ENCODE measurements at regions not wholly inside any gene's neighbourhood (a gene's known extent, or its start where the extent isn't known, plus 50 kb on each side); places are given as distances from the start of the nearest gene placed in this dataset.
A peak's percentile ranks its signal among the peaks of the same experiment; 100 is the strongest.
"Not testable (repeated sequence)": the region's sequence is repeated elsewhere in the genome, so short reads cannot be mapped to it uniquely, and the experiment has no call there.

DNA sequence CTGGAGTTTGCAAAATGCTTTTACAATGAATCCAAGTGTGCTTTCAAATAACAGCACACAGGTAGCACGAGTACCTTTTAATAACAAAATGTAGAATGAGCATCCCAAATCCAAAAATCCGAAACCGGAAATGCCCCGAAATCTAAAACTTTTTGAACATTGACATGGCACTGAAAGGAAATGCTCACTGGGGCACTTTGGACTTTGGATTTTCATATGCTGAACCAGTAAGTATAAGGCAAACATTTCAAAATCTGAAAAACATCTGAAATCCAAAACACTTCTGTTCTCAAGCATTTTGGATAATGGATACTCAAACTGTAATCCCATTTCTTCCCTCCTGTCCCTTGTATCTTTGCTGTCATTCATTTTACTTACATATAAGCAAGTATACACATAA is 50.1 kb downstream of the GCNT4 start:
- DNase-seq (ENCODE audit: low read depth) = no peak

DNA sequence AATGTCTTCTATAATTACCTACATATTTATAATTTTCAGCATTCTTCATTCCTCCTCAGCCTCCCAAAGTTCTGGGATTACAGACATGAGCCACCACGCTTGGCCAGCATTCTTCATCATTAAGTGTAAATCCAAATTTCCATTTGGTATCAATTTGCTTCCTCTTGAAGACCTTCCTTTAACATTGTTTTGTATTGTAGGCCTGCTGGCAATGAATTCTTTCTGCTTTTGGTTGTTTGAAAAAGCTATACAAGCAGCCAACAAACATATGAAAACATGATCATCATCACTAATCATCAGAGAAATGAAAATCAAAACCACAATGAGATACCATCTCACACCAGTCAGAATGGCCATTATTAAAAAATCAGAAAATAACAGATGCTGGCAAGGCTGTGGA is 56.4 kb downstream of the GCNT4 start:
- DNase-seq (ENCODE audit: low read depth) = no peak

- no peak for DNase-seq (ENCODE audit: low read depth)
Observed at GRCh38 chr5:74994826-74995225, 57.5 kb downstream of the GCNT4 start.

DNA sequence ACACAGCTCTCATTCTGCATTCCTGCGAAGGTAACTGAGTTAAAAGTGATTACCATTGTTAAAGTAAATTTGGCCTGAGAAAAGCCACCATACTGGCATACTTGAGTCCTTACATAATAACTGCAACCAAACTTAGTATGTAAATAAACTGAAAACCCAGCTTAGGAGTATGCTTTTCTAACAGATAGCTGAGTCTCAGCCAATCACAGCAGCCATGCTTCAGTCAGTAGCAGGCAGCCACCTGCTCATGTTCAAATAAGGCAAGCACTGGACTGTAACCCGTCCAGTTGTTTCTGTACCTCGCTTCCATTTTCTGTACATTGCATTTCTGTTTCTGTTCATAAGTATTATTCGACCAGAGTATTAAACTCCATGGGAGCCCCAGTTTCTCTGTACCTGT is 58.6 kb downstream of the GCNT4 start:
- DNase-seq (ENCODE audit: low read depth) = no peak

DNA sequence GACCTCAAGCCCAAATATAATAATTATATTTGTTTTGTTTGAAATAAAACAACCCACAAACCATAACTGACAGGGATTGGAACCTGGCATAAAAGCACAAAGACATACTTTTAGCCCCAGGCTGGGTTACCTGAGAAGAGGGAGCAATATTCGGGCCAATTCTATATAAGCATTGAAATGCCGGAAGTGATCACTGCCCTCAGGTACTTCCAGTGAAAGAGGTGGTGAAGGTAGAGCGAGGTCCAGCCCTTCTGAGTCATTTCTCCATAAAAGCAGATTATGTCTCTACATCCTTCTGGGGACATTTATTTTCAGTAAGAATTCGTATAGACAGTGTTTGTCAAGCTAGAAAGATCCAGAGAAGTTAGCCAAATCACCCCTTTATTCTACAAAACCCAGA is 59.6 kb downstream of the GCNT4 start:
- no peak for DNase-seq (ENCODE audit: low read depth)

DNA sequence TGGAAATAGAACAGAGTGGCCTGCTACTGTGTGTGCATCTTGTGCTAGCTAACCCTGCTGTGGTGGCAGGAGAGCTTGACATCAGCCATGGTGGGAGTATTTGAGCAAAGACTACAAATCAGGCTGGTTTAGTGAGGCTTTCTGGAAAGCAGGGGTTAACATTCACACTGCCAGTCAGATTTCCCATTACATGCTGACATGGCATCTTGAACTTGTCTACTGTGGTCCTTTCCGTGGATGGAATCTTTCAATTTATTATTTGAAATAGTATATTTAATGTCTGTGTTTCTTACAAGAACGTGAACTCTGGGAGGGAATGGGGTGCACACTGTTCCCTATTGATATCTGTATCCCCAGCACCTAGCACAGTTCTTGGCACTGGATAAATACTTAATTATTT is 60.8 kb downstream of the GCNT4 start:
- no peak for DNase-seq (ENCODE audit: low read depth)

GRCh38 chr5:74990194-74990593 is 62.2 kb downstream of the GCNT4 start:
- no peak for DNase-seq (ENCODE audit: low read depth)

GRCh38 chr5:74988273-74988983 is 63.9 kb downstream of the GCNT4 start:
- DNase-seq (ENCODE audit: low read depth) = no peak

DNA sequence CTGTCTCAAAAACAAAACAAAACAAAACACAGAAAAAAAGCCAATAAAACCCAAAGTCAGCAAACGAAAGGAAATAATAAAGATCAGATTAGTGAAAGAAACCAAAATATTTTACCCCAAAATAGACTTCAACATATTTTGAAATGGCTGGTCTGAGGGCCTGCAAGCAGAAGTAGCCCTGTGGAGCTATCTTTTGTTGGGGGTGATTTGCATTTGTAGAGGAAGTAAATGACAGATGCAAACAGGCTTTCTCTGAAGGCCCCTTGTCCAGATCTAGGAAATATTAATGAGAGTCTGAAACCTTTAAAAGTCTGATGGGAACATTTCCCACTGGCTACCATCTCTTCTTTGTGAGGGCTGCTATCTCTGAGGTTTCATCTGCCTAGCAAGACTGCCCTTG is 74.0 kb downstream of the GCNT4 start:
- no peak for DNase-seq (ENCODE audit: low read depth)

DNA sequence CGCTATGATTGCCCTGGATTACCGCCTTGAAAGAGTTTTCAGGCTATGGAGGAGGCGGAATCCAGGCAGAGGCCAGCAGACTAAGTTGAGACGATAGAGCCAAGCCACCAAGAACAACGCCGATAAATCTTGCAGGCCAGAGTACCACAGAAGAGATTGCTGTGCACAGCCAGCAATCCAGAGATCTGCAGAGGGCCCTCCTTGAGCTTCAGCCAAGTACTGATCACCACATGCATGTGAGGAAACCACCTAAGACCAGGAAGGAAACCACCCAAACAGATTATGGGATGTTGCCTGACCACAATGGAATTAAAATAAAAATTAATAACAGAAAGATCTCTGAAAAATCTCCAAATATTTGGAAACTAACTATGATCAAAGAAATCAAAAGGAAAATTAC is 74.9 kb downstream of the GCNT4 start:
- peak; percentile 22 for DNase-seq (ENCODE audit: low read depth)

GRCh38 chr5:74976651-74977050 is 75.7 kb downstream of the GCNT4 start:
- no peak for DNase-seq (ENCODE audit: low read depth)

DNA sequence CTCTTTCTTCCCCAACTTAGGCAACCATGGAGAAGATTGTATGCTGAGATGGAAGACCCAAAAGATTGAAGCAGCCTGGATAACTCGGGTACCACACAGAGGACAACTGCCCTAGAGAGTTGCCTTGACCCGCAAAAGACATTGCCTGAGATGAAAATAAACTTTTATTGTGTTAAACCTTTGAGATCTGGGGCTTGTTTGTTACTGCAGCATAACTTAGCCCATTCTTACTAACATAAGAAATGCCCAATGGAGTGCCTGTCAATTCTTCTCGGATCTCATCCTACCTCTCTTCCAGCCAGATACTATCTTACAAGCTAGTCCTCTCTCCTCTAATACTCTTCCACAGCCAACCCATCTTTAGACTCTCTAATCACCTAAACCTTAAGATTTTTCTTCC is 76.8 kb downstream of the GCNT4 start:
- DNase-seq (ENCODE audit: low read depth) = no peak

GRCh38 chr5:74974451-74975091 is 77.8 kb downstream of the GCNT4 start:
- no peak for DNase-seq (ENCODE audit: low read depth)

DNA sequence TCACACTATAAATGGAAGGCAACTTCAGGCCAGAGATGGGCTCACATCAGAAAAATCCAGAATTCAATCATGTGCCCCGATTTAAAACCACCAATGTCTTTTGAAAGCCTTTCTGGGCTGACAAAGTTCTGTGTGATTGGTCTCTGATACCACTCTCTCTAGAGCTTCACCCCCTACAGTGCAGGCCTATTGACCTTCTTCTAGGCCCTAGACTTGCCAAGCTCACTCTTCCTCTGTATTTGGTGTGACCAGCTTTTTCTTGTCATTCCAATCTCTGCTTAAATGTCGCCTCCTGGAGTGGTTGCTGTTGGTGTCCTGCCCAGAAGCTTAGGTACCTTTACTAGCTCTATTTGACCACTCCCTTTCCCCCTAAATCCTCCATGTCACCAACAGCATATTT is 78.7 kb downstream of the GCNT4 start:
- no peak for DNase-seq (ENCODE audit: low read depth)

GRCh38 chr5:74971947-74972460 is 80.4 kb downstream of the GCNT4 start:
- DNase-seq (ENCODE audit: low read depth) = no peak

- not testable (repeated sequence) for DNase-seq (ENCODE audit: low read depth)
Observed at GRCh38 chr5:74970891-74971290, 81.5 kb downstream of the GCNT4 start.

- no peak for DNase-seq (ENCODE audit: low read depth)
Observed at GRCh38 chr5:74969726-74970125, 82.6 kb downstream of the GCNT4 start.

DNA sequence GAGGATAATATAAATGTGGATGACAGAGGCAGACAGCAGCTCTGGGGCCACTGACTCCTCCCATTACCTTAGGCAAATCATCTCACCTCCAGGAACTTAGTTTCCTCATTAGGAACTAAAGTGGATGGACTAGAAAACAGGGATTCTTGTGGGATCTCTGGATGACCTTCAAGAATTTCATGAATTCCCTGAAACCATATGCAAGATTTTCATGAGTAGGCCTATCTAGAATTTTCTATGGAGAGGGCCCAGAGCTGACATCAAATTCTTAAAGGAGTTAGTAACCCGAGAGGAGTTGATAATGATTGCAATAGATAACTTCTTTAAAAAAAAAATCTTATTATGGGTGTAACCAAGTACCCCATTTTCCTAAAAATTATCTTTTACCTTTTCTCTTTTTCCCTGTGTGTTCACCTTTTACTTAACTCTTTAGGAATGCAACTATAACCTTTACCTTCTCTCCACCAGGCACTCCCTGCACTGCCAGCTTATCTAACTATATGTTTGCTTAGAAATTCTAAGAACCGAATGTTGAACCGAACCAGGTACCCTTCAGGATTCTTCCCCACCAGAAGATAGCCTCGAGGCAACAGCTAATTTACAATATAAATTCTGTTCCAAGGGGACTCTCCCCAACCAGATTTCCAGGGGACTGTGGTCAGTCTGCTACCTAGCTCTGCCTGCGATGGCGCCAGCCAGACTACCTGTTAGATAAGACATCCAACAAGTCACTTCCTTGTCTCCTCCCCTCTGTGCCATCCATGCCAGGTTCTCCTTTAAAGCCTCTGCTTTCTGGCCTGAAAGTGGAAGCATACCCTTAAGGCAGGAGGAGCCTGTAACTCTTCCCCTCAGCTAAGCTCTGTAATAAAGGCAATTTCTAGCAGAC is 86.0 kb downstream of the GCNT4 start:
- peak; percentile 54 for DNase-seq (ENCODE audit: low read depth)

DNA sequence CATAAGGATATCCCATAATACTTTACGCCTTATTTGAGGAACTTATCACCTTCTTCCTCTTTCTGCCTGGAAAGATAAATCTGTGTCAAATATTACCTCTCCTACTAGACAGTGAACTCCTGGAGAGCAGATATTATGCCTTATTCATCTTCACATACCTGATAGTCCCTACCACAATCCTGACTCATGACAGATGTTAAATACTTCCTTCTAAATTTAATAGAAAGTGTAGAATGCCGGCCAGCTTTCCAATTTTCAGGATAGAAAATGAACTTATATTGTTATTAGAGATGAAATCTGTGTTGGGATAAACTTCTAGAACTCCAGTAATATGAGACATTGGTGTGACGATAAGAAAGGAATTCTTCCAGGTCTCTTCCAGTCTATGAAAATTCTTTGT is 89.0 kb downstream of the GCNT4 start:
- DNase-seq (ENCODE audit: low read depth) = peak; percentile 32

DNA sequence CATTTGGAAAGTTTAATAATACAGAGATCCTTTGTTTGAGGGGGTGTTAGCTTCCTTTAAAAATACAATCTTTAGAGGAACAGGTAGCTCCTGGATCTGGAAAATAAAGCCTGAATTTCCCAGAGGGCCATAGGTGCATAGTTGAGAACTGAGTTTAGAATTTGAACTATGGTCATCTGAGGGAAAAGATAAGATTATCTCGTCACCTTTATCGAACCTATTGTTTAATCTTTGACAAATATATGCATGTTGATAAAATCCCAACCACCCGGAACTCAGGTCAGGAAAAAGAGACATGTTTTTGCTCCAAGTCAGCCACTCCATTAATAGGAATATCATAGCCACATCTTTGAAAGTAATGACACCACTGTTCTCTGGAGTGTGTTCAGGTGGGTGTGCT is 91.7 kb upstream of the FAM169A start:
- DNase-seq (ENCODE audit: low read depth) = no peak

DNA sequence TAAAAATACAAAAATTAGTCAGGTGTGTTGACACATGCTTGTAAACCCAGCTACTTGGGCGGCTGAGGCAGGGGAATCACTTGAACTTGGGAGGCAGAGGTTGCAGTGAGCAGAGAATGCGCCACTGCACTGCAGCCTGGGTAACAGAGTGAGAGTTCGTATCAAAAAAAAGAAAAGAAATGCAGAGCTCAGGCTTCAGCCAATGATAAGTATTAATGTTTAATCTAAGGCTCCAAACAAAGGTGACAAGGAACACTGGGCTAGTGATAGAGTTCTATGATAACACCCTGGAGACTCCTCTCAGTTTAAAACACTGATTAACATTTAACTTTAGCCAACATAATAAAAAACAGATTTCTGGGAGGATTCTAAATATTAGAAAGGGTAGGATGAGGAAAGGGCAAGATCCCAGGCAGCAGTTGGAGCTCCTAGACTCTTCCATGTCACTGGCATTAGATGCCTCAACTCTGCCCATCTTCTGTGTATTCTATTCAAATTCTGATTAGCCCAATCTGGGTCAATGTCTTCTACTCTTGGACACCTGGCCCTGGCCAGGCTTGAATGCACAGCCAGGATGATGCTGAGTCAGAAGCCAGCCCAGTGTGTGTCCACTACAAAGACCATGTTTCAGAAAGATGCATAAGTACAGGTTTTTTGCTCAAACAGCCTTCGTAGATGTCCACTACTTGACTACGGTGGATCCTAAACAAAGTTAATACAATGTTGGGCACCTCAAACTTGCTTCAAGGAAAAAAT is 91.0 kb upstream of the FAM169A start:
- DNase-seq (ENCODE audit: low read depth) = no peak

DNA sequence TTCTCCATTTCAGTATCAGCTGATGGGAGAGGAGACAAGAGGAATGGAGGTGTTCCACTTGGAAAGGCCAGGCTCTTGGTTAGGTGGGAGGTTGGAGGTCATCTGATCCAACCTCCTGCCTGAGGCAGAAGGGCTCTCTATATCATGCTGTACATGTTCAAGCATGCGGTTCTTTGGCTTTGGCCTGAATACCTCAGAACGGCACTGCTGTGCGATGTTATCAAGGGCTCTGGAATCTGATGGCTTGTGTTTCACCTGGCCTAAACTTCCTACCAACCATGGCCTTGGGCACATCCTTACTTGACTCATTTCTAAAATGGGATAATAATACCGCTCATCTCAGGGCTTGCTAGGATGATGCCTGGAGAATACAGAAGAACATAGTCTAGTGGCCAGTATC is 90.1 kb upstream of the FAM169A start:
- DNase-seq (ENCODE audit: low read depth) = no peak

All from amniotic epithelial cell (primary cell).